ENCODE measurements at regions not wholly inside any gene's neighbourhood (a gene's known extent, or its start where the extent isn't known, plus 50 kb on each side); places are given as distances from the start of the nearest gene placed in this dataset.

DNA sequence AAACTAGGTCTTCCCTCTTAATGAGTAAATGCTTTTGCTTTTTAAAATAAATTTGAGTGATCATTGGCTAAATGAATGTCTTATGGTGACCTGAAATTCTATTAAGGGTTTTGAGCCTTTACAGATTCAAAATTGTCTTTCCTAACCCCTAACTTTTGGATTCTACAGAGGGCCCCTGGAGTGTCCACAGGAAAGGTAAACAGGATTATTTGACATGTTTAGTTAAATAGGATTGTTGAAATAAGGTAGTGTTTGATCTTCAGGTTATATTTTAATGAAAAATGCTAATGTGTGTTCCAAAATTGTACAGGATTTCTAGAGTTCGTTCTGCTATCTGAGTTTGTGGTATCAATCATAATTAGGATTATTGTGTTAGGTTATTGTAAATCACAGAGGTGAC lies 55.9 kb upstream of the GJB6 start:
- H3K36me3 ChIP-seq (ENCODE audit: control insufficient read depth in 2 of 2, insufficient read depth in 2 of 2, low read length in 1 of 2) = no peaks in the 10 kb centered on the region
- H3K4me3 ChIP-seq (ENCODE audit: low read length in 2 of 2) = no peak overlapping the region
- peaks cover 0 to 5% of the 10 kb centered on the region in 2 donors for H3K4me1 ChIP-seq (ENCODE audit: control insufficient read depth in 2 of 2, insufficient read depth in 2 of 2, low read length in 2 of 2)
- 93% methylated on average over 1 of the region's 1 CpG for WGBS
- H3K27ac ChIP-seq (ENCODE audit: low read depth in 1 of 2, low read length in 1 of 2) = no peak overlapping the region
- DNase-seq (ENCODE audit: low read depth in 6 of 9, low spot score in 9 of 9) = no peak
- peaks cover 0 to 5% of the 10 kb centered on the region in 2 donors for H3K27me3 ChIP-seq (ENCODE audit: control insufficient read depth in 2 of 2, insufficient read depth in 1 of 2, low read length in 1 of 2)
- H3K9me3 ChIP-seq (ENCODE audit: control insufficient read depth in 2 of 2, insufficient read depth in 1 of 2, low read length in 1 of 2) = peaks cover 10 to 31% of the 10 kb centered on the region in 2 donors

DNA sequence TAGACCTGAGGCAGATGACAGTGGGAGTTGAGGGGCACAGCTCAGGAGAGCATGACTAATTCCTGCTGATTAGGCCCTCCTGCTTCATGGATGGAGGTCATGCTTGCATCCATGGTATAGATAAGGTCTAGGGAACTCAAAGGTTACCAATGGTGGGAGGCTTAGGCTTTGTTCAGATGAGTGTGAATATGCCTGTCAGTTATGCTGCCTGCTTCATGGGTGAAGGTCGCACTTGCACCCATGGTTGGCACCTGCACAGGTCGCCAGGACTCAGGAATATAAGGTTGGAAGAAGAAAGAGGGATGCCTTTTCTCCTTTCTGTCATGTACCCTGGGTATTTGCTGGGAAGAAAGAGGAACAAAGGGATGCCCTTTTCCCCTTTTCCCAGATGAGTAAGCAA lies 53.4 kb upstream of the GJB6 start:
- Histone ChIP-seq H3K9me3 (ENCODE audit: control insufficient read depth in 2 of 2, insufficient read depth in 1 of 2, low read length in 1 of 2) (peaks cover 11 to 39% of the 10 kb centered on the region in 2 donors), H3K4me3 (ENCODE audit: low read length in 2 of 2) (no peak overlapping the region), H3K4me1 (ENCODE audit: control insufficient read depth in 2 of 2, insufficient read depth in 2 of 2, low read length in 2 of 2) (no peaks in the 10 kb centered on the region), H3K27ac (ENCODE audit: low read depth in 1 of 2, low read length in 1 of 2) (no peak overlapping the region), H3K27me3 (ENCODE audit: control insufficient read depth in 2 of 2, insufficient read depth in 1 of 2, low read length in 1 of 2) (peaks cover 0 to 5% of the 10 kb centered on the region in 2 donors), H3K36me3 (ENCODE audit: control insufficient read depth in 2 of 2, insufficient read depth in 2 of 2, low read length in 1 of 2) (no peaks in the 10 kb centered on the region)
- 94% methylated on average over 2 of the region's 2 CpGs for WGBS
- no peak for DNase-seq (ENCODE audit: low read depth in 6 of 9, low spot score in 9 of 9)
